SJSA1 (cell line): ENCODE measurements at regions not wholly inside any gene's neighbourhood (a gene's known extent, or its start where the extent isn't known, plus 50 kb on each side); places are given as distances from the start of the nearest gene placed in this dataset.
"Not testable (repeated sequence)": the region's sequence is repeated elsewhere in the genome, so short reads cannot be mapped to it uniquely, and the experiment has no call there.

ENCODE experiments used
- DNase-seq, 2 experiments: peaks; one replicate each; pipeline ENCODE4 v3.0.0-alpha.2; 2015 to 2020; ENCODE audit warnings: low spot score in 2 of 2, low read depth in 1 of 2
- H3K27ac ChIP-seq: fragments of 250-450 bp; sonication (Bioruptor Pico); 2 replicates; pipeline ENCODE4 v1.5.1; 2020; ENCODE audit warnings: mild to moderate bottlenecking, moderate library complexity
- H3K27me3 ChIP-seq: fragments of 250-450 bp; sonication (Bioruptor Pico); replicated peaks from 2 replicates; pipeline ENCODE4 v1.5.1; 2020; ENCODE audit warnings: mild to moderate bottlenecking, moderate library complexity
- H3K36me3 ChIP-seq: fragments of 250-450 bp; sonication (Bioruptor Pico); 2 replicates; pipeline ENCODE4 v1.5.1; 2020; ENCODE audit warnings: mild to moderate bottlenecking
- H3K4me1 ChIP-seq: fragments of 250-450 bp; sonication (Bioruptor Pico); replicated peaks from 2 replicates; pipeline ENCODE4 v1.6.1; 2021; ENCODE audit warnings: mild to moderate bottlenecking
- H3K4me3 ChIP-seq: fragments of 250-450 bp; sonication (Bioruptor Pico); 2 replicates; pipeline ENCODE4 v1.5.1; 2020; ENCODE audit warnings: mild to moderate bottlenecking
- H3K9me3 ChIP-seq: fragments of 250-450 bp; sonication (Bioruptor Pico); replicated peaks from 2 replicates; pipeline ENCODE4 v1.5.1; 2020; ENCODE audit warnings: mild to moderate bottlenecking

DNA sequence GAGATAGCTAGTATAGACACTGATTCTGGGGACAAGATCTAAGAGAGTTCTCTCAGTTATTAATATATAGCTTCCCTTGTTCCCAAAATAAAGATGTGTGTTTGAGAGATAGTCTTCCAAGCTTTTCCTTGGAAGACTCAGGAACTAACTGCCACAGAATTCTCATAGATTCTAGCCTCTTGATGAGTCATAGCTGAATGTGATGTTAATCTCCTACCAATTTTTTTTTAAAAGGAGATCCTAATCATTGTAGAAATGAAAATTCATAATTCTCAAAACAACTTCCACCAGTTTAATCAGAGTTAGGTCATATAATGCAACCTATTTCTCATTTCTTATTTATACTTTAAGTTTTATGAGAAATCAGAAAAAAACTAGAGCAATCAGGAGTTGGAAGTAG is 148.8 kb downstream of the JRKL start:
- Histone ChIP-seq H3K9me3 (no peaks in the 10 kb centered on the region), H3K36me3 (no peaks in the 10 kb centered on the region), H3K4me3 (no peak overlapping the region), H3K4me1 (no peaks in the 10 kb centered on the region), H3K27me3 (no peaks in the 10 kb centered on the region), H3K27ac (no peak overlapping the region)
- DNase-seq, result no peak

DNA sequence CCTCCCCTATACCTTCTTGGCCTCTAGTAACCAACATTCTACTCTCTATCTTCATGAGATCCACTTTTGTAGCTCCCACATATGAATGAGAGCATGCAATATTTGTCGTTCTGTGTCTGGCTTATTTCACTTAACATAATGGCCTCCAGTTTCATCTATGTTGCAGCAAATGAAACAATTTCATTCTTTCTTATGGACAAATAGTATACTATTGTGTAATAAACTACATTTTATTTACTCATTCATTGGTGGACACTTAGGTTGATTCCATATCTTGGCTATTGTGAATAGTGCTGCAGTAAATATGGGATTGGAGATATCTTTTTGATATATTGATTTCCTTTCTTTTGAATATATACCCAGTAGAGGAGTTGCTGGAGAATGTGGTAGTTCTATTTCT is 151.1 kb downstream of the JRKL start:
- DNase-seq, result no peak

DNA sequence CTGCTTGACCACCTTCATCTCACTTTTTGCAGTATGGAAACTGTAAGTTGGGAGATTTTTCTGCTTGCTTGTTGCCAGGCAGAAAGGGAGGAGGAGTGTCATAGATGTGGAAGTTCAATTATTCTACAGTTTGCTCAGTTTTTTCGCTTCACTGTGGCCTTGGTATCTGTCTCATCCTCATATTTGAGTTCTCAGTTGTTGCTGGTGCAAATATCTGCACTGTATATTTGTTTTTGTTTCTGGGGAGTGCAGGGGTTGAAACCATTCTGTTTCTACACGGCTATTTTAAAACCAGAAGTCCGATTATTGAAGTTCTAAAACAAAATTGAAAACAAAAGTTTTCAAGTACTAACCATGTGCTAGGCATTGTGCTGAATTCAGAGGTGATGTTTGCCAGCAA is 153.4 kb downstream of the JRKL start:
- H3K4me3 ChIP-seq, result no peak overlapping the region
- H3K27me3 ChIP-seq, result no peaks in the 10 kb centered on the region
- no peaks in the 10 kb centered on the region for H3K9me3 ChIP-seq
- no peak for DNase-seq
- no peaks in the 10 kb centered on the region for H3K36me3 ChIP-seq
- no peak overlapping the region for H3K27ac ChIP-seq
- no peaks in the 10 kb centered on the region for H3K4me1 ChIP-seq

More for the DNA sequence above, 151.1 kb downstream of the JRKL start:
- no peak overlapping the region for H3K27ac ChIP-seq
- no peak overlapping the region for H3K4me3 ChIP-seq
- H3K9me3 ChIP-seq, result no peaks in the 10 kb centered on the region
- no peaks in the 10 kb centered on the region for H3K4me1 ChIP-seq
- H3K36me3 ChIP-seq, result no peaks in the 10 kb centered on the region
- H3K27me3 ChIP-seq, result no peaks in the 10 kb centered on the region

DNA sequence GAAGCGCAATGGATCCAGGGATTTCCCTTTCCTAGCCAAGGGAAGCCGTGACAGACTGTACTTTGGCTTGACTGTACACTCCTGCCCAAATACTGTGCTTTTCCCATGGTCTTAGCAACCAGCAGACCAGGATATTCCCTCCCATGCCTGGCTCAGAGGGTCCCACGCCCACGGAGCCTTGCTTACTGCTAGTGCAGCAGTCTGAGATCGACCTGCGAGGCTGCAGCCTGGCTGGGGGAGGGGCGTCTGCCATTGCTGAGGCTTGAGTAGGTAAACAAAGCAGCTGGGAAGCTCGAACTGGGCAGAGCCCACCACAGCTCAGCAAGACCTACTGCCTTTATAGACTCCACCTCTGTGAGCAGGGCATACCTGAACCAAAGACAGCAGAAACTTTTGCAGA is 155.4 kb downstream of the JRKL start:
- not testable (repeated sequence) for DNase-seq, H3K36me3 ChIP-seq, H3K27ac ChIP-seq, H3K9me3 ChIP-seq, H3K4me3 ChIP-seq, H3K27me3 ChIP-seq, H3K4me1 ChIP-seq

DNA sequence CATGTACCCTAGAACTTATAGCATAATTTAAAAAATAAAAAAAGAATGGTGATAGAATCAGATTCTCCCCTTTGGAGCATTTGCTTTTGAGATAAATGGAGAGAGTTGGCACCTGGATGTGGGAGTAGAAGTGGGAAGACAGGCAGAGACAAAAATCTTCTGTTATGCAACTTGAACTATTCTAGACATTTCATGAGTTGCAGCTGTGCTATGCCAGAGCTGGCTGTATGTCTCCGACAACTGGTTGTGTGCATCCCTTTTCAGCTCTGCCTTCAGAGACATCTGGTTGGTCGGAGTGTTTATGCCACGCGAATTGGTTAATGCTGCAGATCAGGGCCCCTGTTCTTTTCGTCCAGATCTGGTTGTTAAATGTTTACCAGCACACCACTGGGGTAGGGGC is 161.3 kb downstream of the JRKL start:
- Histone ChIP-seq H3K27me3 (no peaks in the 10 kb centered on the region), H3K27ac (no peak overlapping the region), H3K4me1 (no peaks in the 10 kb centered on the region), H3K9me3 (no peaks in the 10 kb centered on the region), H3K4me3 (no peak overlapping the region), H3K36me3 (no peaks in the 10 kb centered on the region)
- DNase-seq, result no peak

DNA sequence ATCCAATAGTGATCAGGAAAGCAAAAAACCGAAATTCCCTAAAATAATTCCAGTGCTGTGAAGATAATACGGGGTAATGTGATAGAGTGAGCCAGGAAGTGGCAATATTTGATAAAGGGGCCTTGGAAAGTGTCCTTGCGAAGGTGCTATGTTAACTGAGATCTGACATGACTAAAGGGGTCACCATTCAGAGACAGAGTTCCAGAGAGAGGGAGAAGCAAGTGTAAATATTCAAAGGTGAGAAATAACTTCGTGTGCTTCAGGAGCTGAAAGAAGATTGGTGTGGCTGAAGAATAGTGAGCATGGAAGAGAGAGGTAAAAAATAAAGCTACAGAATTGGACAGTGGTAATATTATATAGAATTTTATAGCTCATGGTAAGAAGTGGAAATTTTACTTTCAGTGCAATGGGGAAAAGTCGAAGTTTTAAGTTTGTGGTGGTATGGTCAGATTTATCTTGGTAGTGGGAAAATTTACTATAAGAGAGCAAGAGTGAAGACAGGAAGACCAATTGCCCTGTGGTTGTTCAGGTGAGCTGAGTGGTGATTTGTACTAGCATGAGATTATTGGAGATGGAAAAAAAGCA is 164.5 kb downstream of the JRKL start:
- Histone ChIP-seq H3K4me1 (no peaks in the 10 kb centered on the region), H3K27ac (no peak overlapping the region), H3K9me3 (no peaks in the 10 kb centered on the region), H3K36me3 (no peaks in the 10 kb centered on the region), H3K4me3 (no peak overlapping the region), H3K27me3 (no peaks in the 10 kb centered on the region)
- no peak for DNase-seq

DNA sequence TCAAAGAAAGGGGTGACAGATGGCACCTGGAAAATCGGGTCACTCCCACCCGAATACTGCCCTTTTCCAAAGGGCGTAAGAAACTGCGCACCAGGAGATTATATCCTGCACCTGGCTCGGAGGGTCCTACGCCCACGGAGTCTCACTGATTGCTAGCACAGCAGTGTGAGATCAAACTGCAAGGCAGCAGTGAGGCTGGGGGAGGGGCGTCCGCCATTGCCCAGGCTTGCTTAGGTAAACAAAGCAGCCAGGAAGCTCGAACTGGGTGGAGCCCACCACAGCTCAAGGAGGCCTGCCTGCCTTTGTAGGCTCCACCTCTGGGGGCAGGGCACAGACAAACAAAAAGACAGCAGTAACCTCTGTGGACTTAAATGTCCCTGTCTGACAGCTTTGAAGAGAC is 166.0 kb downstream of the JRKL start:
- not testable (repeated sequence) for H3K4me3 ChIP-seq, H3K36me3 ChIP-seq, H3K27ac ChIP-seq, H3K4me1 ChIP-seq, H3K9me3 ChIP-seq, DNase-seq, H3K27me3 ChIP-seq

DNA sequence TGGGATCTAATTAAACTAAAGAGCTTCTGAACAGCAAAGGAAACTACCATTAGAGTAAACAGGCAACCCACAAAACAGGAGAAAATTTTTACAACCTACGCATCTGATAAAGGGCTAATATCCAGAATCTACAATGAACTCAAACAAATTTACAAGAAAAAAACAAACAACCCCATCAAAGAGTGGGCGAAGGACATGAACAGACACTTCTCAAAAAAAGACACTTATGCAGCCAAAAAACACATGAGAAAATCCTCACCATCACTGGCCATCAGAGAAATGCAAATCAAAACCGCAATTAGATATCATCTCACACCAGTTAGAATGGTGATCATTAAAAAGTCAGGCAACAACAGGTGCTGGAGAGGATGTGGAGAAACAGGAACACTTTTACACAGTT is 170.9 kb downstream of the JRKL start:
- not testable (repeated sequence) for H3K4me3 ChIP-seq, H3K9me3 ChIP-seq, H3K27ac ChIP-seq, H3K27me3 ChIP-seq, H3K4me1 ChIP-seq, DNase-seq, H3K36me3 ChIP-seq

DNA sequence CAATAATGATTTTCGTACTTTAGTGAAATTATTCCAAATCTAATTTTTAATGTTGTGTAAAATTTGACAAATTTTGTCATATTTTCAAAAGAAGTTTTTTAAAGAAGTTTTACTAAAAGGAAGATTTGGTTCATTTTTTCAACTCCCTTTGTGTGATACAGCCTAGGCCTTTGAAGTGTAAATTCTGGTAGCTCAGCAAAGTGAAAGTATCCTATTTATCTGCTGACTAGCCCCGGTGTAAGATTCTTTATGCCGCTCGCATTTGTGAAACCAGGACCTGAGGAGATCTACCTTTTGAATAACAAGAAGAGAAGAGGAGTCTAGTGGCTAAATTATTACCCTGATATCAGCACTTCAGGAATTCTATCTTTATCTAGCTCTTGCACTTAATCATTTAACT is 177.4 kb downstream of the JRKL start:
- H3K4me3 ChIP-seq, result no peak overlapping the region

DNA sequence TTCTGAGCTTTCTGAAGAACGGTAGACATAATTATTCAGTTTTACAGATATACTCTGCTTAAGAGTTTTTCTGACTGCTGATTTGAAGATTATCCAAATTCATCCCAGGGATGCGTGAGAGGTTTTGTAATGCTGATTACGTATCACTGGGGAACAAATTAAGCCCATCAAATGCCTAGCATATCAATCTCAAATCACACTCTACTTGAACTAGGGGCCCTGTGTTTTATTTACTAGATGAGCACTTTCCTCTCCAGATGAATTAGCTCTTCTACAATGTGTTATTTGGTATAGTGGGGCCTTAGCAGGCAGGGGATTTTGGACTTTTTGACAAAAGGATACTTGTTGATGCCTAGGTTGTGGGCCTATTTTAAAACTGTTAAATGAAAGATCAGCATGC is 177.9 kb downstream of the JRKL start:
- no peaks in the 10 kb centered on the region for H3K4me1 ChIP-seq
- H3K27ac ChIP-seq, result no peak overlapping the region
- no peaks in the 10 kb centered on the region for H3K9me3 ChIP-seq
- no peaks in the 10 kb centered on the region for H3K36me3 ChIP-seq
- no peak for DNase-seq
- no peaks in the 10 kb centered on the region for H3K27me3 ChIP-seq
- H3K4me3 ChIP-seq, result no peak overlapping the region

More for the DNA sequence above, 177.4 kb downstream of the JRKL start:
- Histone ChIP-seq H3K27me3 (no peaks in the 10 kb centered on the region), H3K9me3 (no peaks in the 10 kb centered on the region), H3K4me1 (no peaks in the 10 kb centered on the region), H3K36me3 (no peaks in the 10 kb centered on the region), H3K27ac (no peak overlapping the region)
- no peak for DNase-seq

DNA sequence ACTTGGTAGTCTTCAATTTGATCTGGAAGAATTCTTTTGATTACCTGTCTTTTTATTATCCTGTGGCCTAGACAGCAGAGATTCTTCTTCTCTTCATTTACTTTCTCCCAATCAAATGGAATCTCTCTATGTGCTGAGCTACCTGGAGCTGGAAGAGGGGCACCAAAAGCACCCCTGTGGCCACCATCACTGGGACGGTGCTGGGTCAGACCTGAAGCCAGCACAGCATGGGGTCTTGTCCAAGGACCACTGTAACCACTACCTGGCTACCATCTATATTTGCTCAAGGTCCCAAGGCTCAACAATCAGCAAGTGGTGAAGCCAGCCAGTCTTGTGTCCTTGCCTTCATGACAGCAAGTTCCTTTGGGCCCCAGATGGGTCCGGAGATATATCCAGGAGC is 186.6 kb downstream of the JRKL start:
- Histone ChIP-seq H3K36me3 (no peaks in the 10 kb centered on the region), H3K27me3 (no peaks in the 10 kb centered on the region), H3K27ac (no peak overlapping the region), H3K4me1 (no peaks in the 10 kb centered on the region), H3K9me3 (no peaks in the 10 kb centered on the region), H3K4me3 (no peak overlapping the region)
- DNase-seq, result no peak

DNA sequence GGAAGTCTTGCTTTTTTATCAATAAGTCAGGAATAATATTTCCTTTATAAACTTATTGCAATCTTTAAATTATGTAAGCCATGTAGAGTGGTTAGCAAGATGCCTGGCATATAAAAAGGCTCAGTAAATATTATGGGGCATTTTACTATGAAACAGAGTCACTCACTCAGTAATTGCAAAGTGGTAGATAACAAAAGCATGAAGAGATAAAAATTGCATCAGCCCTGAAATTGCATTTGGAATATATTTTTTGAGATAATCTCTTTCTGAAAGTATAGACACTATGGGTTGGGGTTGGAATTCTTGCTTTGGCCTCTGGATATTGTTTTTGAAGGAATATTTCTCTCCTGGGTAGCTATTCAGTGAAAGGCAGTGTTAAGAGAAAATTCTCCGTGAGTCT is 188.6 kb downstream of the JRKL start:
- no peaks in the 10 kb centered on the region for H3K27me3 ChIP-seq
- H3K4me1 ChIP-seq, result no peaks in the 10 kb centered on the region
- DNase-seq, result no peak
- no peak overlapping the region for H3K27ac ChIP-seq
- H3K4me3 ChIP-seq, result no peak overlapping the region
- H3K9me3 ChIP-seq, result no peaks in the 10 kb centered on the region
- no peaks in the 10 kb centered on the region for H3K36me3 ChIP-seq

DNA sequence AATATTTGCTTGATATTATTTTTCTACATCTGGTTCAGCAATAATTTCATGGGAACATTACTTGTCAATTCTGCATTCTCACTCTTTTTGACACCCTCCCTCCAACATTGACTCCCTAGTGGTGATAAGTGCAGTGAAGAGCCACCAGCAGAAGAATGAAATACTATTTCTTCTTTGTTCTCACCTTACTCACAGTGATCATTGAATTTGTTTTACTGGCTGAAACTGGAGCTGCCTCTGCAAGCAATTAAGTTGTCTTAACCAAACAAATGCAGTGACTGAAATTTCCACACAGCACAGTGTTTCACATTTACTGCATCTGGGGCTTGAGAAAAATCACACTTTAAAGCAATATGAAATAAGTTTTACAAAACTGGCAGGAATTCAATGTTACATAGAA is 189.8 kb downstream of the JRKL start:
- no peak overlapping the region for H3K4me3 ChIP-seq
- no peaks in the 10 kb centered on the region for H3K9me3 ChIP-seq
- no peaks in the 10 kb centered on the region for H3K4me1 ChIP-seq
- H3K27ac ChIP-seq, result no peak overlapping the region
- H3K27me3 ChIP-seq, result no peaks in the 10 kb centered on the region
- H3K36me3 ChIP-seq, result no peaks in the 10 kb centered on the region
- DNase-seq, result no peak

DNA sequence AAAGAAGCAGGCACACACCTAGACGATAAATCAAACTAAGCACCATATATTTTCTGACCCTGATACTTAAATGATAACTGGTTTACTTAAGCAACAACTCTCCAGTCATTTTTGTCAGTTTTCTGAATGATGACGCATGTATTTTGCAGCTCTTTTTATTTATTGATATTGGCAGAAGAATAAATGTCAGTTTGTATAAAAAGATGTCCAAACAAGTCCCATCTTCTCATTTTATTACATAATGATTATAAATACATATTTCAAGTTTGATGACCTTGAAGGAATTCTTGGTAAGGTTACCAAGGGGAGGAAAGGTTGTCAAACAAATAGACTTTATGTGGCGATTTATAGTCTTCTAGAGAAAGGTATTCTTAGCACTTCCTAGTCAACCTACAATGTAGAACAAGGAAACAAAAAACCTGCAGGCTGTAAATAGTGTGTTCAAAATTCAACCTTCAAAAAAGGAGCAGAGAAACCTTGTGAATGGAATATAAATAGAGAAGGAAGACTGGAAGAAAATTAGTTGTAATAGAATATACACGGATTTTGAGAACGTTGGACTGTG is 190.7 kb downstream of the JRKL start:
- Histone ChIP-seq H3K4me1 (no peaks in the 10 kb centered on the region), H3K9me3 (no peaks in the 10 kb centered on the region), H3K36me3 (no peaks in the 10 kb centered on the region), H3K27me3 (no peaks in the 10 kb centered on the region), H3K27ac (no peak overlapping the region), H3K4me3 (no peak overlapping the region)
- DNase-seq, result no peak
